ENCODE measurements at regions not wholly inside any gene's neighbourhood (a gene's known extent, or its start where the extent isn't known, plus 50 kb on each side); places are given as distances from the start of the nearest gene placed in this dataset.

DNA sequence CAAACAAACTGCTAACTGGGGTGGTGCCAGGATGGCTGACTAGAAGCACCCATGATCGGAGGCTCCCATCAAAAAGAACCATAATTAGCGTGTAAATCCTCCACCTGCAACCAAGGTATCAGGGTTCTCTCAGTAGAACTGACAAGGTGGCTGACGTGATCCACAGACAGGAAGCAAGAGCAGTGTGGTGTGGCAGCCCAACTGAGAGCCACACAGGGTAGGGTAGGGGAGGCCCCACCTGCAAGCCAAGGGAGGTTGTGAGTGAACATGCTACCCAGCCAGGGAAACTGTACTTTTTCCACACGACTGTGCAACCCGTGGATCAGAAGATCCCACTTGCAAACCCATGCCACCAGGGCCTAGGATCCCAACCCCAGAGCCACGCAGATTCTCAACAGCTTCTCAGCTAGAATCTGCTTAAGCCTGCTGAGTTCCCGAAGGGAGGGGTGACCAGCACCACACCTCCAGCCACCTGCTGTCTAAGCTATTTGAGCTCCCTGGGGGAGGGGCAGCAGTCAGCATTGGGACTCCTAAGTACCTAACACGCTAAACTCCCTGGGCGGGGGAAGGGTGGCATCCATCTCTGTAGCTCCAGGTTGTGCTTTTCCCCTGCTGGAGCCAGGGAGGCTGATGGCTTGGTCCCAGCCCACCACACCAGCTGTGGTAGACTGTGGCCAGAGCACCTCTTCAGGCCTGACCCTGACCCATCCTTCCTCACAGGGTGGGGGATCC lies 425.1 kb downstream of the GPM6A start:
- ATAC-seq (ENCODE audit: low read depth) (no peak), DNase-seq (ENCODE audit: low spot score) (no peak)
- Histone ChIP-seq H3K27ac (ENCODE audit: poor library complexity, severe bottlenecking) (no peak overlapping the region), H3K27me3 (ENCODE audit: insufficient read depth, poor library complexity, severe bottlenecking) (no peaks in the 10 kb centered on the region), H3K36me3 (ENCODE audit: low read depth) (no peaks in the 10 kb centered on the region), H3K4me3 (ENCODE audit: severe bottlenecking) (no peak overlapping the region), H3K9me3 (ENCODE audit: severe bottlenecking) (no peaks in the 10 kb centered on the region), H3K4me1 (ENCODE audit: insufficient read depth, poor library complexity, severe bottlenecking) (no peaks in the 10 kb centered on the region)
- TF ChIP-seq, protein P1, sequence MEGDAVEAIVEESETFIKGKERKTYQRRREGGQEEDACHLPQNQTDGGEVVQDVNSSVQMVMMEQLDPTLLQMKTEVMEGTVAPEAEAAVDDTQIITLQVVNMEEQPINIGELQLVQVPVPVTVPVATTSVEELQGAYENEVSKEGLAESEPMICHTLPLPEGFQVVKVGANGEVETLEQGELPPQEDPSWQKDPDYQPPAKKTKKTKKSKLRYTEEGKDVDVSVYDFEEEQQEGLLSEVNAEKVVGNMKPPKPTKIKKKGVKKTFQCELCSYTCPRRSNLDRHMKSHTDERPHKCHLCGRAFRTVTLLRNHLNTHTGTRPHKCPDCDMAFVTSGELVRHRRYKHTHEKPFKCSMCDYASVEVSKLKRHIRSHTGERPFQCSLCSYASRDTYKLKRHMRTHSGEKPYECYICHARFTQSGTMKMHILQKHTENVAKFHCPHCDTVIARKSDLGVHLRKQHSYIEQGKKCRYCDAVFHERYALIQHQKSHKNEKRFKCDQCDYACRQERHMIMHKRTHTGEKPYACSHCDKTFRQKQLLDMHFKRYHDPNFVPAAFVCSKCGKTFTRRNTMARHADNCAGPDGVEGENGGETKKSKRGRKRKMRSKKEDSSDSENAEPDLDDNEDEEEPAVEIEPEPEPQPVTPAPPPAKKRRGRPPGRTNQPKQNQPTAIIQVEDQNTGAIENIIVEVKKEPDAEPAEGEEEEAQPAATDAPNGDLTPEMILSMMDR (IDR thresholded peaks at IDR 0.05; ENCODE audit: poor library complexity, severe bottlenecking): no peak

DNA sequence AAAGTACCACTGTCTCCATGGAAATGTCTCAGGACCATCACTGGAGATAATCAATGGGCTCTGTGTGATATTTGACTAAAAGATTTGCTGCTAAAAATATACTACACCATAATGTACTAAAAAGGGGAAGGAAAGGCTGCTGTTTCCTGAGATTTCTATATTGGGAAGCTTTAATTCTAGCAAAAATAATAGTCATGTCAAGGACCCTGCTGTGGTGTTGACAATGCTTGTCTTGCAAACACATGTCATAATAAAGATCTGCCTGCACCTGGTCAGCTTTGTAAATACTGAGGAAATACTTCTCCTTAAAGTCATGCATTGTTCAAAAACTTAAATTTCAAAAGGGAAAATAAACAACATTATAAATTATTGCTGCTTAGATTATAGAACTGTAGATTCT lies 417.9 kb downstream of the GPM6A start:
- Histone ChIP-seq H3K4me1 (ENCODE audit: insufficient read depth, poor library complexity, severe bottlenecking) (no peaks in the 10 kb centered on the region), H3K36me3 (ENCODE audit: low read depth) (no peaks in the 10 kb centered on the region), H3K27ac (ENCODE audit: poor library complexity, severe bottlenecking) (no peak overlapping the region), H3K4me3 (ENCODE audit: severe bottlenecking) (no peak overlapping the region), H3K9me3 (ENCODE audit: severe bottlenecking) (peaks cover under 1% of the 10 kb centered on the region), H3K27me3 (ENCODE audit: insufficient read depth, poor library complexity, severe bottlenecking) (no peaks in the 10 kb centered on the region)
- no peak for DNase-seq (ENCODE audit: low spot score)
- no peak for ATAC-seq (ENCODE audit: low read depth)
- TF ChIP-seq, protein P1 (IDR thresholded peaks at IDR 0.05; ENCODE audit: poor library complexity, severe bottlenecking): no peak

DNA sequence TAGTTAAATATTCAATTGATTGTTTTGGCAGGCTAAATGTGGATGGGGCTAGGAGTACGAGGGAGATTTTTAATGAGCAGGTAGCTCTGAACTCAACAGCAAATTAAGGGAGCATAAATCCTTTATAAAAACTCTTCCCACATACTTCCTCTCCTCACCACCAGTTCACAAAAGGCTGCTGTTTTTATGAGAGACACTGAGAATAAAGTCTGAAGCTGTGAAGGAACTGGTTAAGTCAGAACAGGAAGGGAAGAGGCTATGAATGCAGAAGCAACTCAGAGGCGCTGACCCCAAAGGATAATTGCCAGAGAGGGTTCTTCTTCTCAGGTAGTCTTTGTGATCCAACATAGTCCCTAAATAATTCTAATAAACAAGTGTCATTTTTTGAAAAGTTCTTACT lies 406.1 kb downstream of the GPM6A start:
- Histone ChIP-seq H3K27me3 (ENCODE audit: insufficient read depth, poor library complexity, severe bottlenecking) (no peaks in the 10 kb centered on the region), H3K4me1 (ENCODE audit: insufficient read depth, poor library complexity, severe bottlenecking) (no peaks in the 10 kb centered on the region), H3K4me3 (ENCODE audit: severe bottlenecking) (no peak overlapping the region), H3K36me3 (ENCODE audit: low read depth) (no peaks in the 10 kb centered on the region), H3K27ac (ENCODE audit: poor library complexity, severe bottlenecking) (no peak overlapping the region), H3K9me3 (ENCODE audit: severe bottlenecking) (no peaks in the 10 kb centered on the region)
- DNase-seq (ENCODE audit: low spot score): no peak
- ATAC-seq (ENCODE audit: low read depth): no peak
- TF ChIP-seq, protein P1 (IDR thresholded peaks at IDR 0.05; ENCODE audit: poor library complexity, severe bottlenecking): no peak

DNA sequence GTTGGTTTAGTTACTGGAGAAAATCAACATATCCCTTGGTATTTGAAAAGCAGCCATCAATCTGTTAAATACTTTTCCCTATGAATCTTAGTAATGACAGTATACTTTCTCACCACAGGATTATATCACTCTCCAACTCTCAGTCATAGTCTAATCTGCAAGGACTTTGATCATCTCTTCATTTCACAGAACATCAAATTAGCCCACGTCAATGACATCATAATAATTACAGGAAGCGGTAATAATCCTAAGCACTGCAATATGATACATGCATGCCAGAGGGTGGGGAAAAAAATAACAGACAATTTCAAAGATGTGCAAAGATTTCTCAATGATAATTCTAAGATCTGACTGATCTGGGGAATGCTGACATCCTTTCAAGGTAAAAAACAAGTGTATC lies 404.1 kb downstream of the GPM6A start:
- Histone ChIP-seq H3K9me3 (ENCODE audit: severe bottlenecking) (no peaks in the 10 kb centered on the region), H3K27me3 (ENCODE audit: insufficient read depth, poor library complexity, severe bottlenecking) (no peaks in the 10 kb centered on the region), H3K36me3 (ENCODE audit: low read depth) (no peaks in the 10 kb centered on the region), H3K4me1 (ENCODE audit: insufficient read depth, poor library complexity, severe bottlenecking) (peaks cover 8% of the 10 kb centered on the region), H3K27ac (ENCODE audit: poor library complexity, severe bottlenecking) (no peak overlapping the region), H3K4me3 (ENCODE audit: severe bottlenecking) (no peak overlapping the region)
- DNase-seq (ENCODE audit: low spot score): no peak
- no peak for ATAC-seq (ENCODE audit: low read depth)
- TF ChIP-seq, protein P1 (IDR thresholded peaks at IDR 0.05; ENCODE audit: poor library complexity, severe bottlenecking): no peak

DNA sequence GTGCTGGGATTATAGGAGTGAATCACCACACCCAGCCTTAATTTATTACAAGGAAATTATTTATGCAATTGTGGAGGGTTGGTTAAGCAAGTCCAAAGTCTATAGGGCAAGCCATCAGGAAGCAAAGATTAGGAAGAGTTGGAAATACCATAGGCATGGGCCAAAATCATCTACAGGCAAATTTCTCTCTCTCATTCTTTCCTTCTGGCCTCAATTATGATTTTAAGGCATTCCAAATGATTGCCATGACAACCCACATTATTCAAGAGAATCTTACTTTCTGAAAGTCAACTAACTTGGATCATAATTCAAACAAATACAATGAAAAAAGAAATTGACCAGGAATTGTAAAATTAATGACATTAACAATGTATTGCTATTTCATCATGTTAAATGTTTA lies 400.8 kb downstream of the GPM6A start:
- DNase-seq (ENCODE audit: low spot score): no peak
- Histone ChIP-seq H3K27me3 (ENCODE audit: insufficient read depth, poor library complexity, severe bottlenecking) (no peaks in the 10 kb centered on the region), H3K4me1 (ENCODE audit: insufficient read depth, poor library complexity, severe bottlenecking) (peaks cover 8% of the 10 kb centered on the region), H3K27ac (ENCODE audit: poor library complexity, severe bottlenecking) (peak overlapping the region; percentile 73), H3K4me3 (ENCODE audit: severe bottlenecking) (no peak overlapping the region), H3K9me3 (ENCODE audit: severe bottlenecking) (no peaks in the 10 kb centered on the region), H3K36me3 (ENCODE audit: low read depth) (no peaks in the 10 kb centered on the region)
- TF ChIP-seq, protein P1 (IDR thresholded peaks at IDR 0.05; ENCODE audit: poor library complexity, severe bottlenecking): no peak
- ATAC-seq (ENCODE audit: low read depth): no peak

Data from RWPE2 (cell line).